Subcutaneous abdominal adipose tissue (tissue), 5 donors: ENCODE measurements at regions not wholly inside any gene's neighbourhood (a gene's known extent, or its start where the extent isn't known, plus 50 kb on each side); places are given as distances from the start of the nearest gene placed in this dataset.

Source experiments
- H3K27ac ChIP-seq: one replicate; pipeline ENCODE4 v1.7.0; 2013; ENCODE audit warnings: low read depth, mild to moderate bottlenecking, inconsistent platforms, low read length, moderate library complexity
- H3K27me3 ChIP-seq, 5 donors: one replicate each; pipeline ENCODE4 v1.7.0; 2013; ENCODE audit warnings: low read length in 5 of 5, inconsistent platforms in 1 of 5; ENCODE audit not compliant: control insufficient read depth in 5 of 5, insufficient read depth in 4 of 5
- H3K36me3 ChIP-seq, 5 donors: one replicate each; pipeline ENCODE4 v1.7.0; 2013; ENCODE audit warnings: low read length in 5 of 5; ENCODE audit not compliant: control insufficient read depth in 5 of 5, insufficient read depth in 5 of 5
- H3K4me1 ChIP-seq, 5 donors: one replicate each; pipeline ENCODE4 v1.7.0; 2013; ENCODE audit warnings: low read length in 5 of 5, mild to moderate bottlenecking in 3 of 5, moderate library complexity in 1 of 5; ENCODE audit not compliant: control insufficient read depth in 5 of 5, insufficient read depth in 5 of 5
- H3K4me3 ChIP-seq, 5 donors: one replicate each; pipeline ENCODE4 v1.7.0; 2013; ENCODE audit warnings: low read length in 5 of 5, low read depth in 1 of 5
- H3K9ac ChIP-seq, 5 donors: one replicate each; pipeline ENCODE4 v1.7.0; 2013; ENCODE audit warnings: low read length in 5 of 5, mild to moderate bottlenecking in 4 of 5, moderate library complexity in 3 of 5
- H3K9me3 ChIP-seq, 5 donors: one replicate each; pipeline ENCODE4 v1.7.0; 2013; ENCODE audit warnings: low read length in 5 of 5; ENCODE audit not compliant: control insufficient read depth in 5 of 5
- donor health status: healthy.
- donor health status: healthy.
- donor health status: healthy.
- donor health status: healthy.
- donor health status: healthy.

GRCh38 chr5:61748121-61748520 lies 416.1 kb downstream of the ZSWIM6 start:
- Histone ChIP-seq H3K9me3 (no peaks in the 10 kb centered on the region), H3K4me3 (no peak overlapping the region), H3K9ac (no peak overlapping the region), H3K36me3 (peaks cover 0 to 7% (median 0%) of the 10 kb centered on the region in 5 donors), H3K27me3 (no peaks in the 10 kb centered on the region), H3K4me1 (no peaks in the 10 kb centered on the region), H3K27ac (no peak overlapping the region)

DNA sequence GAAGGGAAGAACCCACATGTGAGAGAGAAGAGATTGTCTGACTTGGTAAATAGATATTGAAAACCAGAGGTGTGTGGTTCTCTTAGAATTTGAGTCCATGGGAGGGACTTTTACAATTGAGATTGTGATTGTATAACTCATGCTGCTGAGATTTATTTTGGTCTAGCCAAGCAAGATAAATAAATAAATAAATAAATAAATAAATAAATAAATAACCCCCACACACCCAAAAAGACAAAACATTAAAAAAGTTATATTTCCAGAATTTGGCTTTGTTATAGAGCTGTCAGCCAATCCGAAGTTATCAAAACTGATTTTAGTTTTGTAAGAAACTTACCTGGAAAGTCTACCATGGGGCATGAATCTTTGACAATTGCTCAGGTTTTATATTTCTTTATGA lies 416.6 kb downstream of the ZSWIM6 start:
- no peak overlapping the region for H3K4me3 ChIP-seq

GRCh38 chr5:61752588-61752987 lies 420.5 kb downstream of the ZSWIM6 start:
- Histone ChIP-seq H3K27ac (no peak overlapping the region), H3K4me1 (peaks cover 0 to 10% (median 0%) of the 10 kb centered on the region in 5 donors), H3K36me3 (peaks cover 0 to 7% (median 0%) of the 10 kb centered on the region in 5 donors), H3K27me3 (no peaks in the 10 kb centered on the region), H3K4me3 (no peak overlapping the region), H3K9ac (no peak overlapping the region), H3K9me3 (no peaks in the 10 kb centered on the region)

More for the DNA sequence above, 416.6 kb downstream of the ZSWIM6 start:
- peaks cover 0 to 7% (median 0%) of the 10 kb centered on the region in 5 donors for H3K36me3 ChIP-seq
- H3K9me3 ChIP-seq = no peaks in the 10 kb centered on the region
- H3K27me3 ChIP-seq = no peaks in the 10 kb centered on the region
- no peak overlapping the region for H3K27ac ChIP-seq
- H3K4me1 ChIP-seq = no peaks in the 10 kb centered on the region
- no peak overlapping the region for H3K9ac ChIP-seq

DNA sequence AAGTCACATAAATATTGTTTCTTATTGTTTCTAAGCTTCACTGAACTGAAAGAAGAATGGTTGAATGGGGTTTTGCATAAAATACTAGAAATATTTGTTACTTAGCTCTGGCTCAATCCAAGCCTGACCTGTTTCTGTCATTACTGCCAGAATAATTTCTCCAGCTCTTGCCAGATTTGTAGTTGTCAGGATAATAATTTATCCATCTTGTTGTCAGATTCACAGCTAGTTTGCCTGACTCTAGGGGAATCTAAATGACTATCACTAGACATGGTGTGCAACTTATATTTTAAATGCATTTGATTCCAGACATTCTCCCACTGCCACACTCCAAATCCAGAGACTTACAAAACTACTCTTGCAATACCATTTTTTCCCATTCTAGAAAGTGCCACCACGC lies 422.7 kb downstream of the ZSWIM6 start:
- no peak overlapping the region for H3K27ac ChIP-seq
- no peaks in the 10 kb centered on the region for H3K9me3 ChIP-seq

DNA sequence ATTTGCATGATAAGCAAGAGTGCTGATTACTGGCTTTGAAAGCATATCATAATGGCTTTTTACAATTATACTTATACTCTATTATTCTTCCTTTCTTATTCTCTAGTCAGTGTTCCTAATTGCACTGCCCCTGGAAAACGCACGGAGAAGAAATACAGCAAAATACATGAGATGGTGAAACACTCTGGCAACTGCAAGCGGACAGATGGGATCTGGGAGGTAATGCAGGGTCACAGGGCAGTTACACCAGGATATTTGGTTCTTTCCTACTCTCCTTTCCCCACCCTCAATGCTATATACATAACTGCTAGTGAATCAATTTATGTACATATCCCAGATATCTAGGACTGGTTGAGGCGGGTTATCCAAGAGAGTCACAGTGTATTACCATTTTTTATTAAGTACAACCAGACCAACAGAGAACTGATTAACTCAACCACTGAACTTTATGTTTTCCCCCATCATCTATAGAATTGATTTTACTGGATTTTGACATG lies 423.7 kb downstream of the ZSWIM6 start:
- H3K27ac ChIP-seq = no peak overlapping the region

More for the DNA sequence above, 422.7 kb downstream of the ZSWIM6 start:
- H3K4me1 ChIP-seq = peaks cover 0 to 10% (median 0%) of the 10 kb centered on the region in 5 donors
- H3K4me3 ChIP-seq = no peak overlapping the region
- H3K36me3 ChIP-seq = peaks cover 0 to 7% (median 0%) of the 10 kb centered on the region in 5 donors
- no peak overlapping the region for H3K9ac ChIP-seq
- H3K27me3 ChIP-seq = no peaks in the 10 kb centered on the region

GRCh38 chr5:61758711-61759110 lies 426.7 kb downstream of the ZSWIM6 start:
- Histone ChIP-seq H3K9ac (no peak overlapping the region), H3K36me3 (no peaks in the 10 kb centered on the region), H3K9me3 (peaks cover 0 to 7% (median 0%) of the 10 kb centered on the region in 5 donors), H3K27ac (no peak overlapping the region), H3K4me3 (no peak overlapping the region), H3K27me3 (no peaks in the 10 kb centered on the region), H3K4me1 (peaks cover 0 to 10% (median 0%) of the 10 kb centered on the region in 5 donors)

More for the DNA sequence above, 423.7 kb downstream of the ZSWIM6 start:
- Histone ChIP-seq H3K4me1 (peaks cover 0 to 10% (median 0%) of the 10 kb centered on the region in 5 donors), H3K36me3 (peaks cover 0 to 2% (median 0%) of the 10 kb centered on the region in 5 donors), H3K4me3 (no peak overlapping the region), H3K9ac (no peak overlapping the region), H3K9me3 (no peaks in the 10 kb centered on the region), H3K27me3 (no peaks in the 10 kb centered on the region)

GRCh38 chr5:61765471-61765870 lies 433.4 kb downstream of the ZSWIM6 start:
- Histone ChIP-seq H3K27me3 (no peaks in the 10 kb centered on the region), H3K4me3 (no peak overlapping the region), H3K36me3 (no peaks in the 10 kb centered on the region), H3K4me1 (no peaks in the 10 kb centered on the region), H3K9me3 (peaks cover 0 to 7% (median 0%) of the 10 kb centered on the region in 5 donors), H3K9ac (no peak overlapping the region), H3K27ac (no peak overlapping the region)

- Histone ChIP-seq H3K4me1 (no peaks in the 10 kb centered on the region), H3K9me3 (peaks cover 0 to 7% (median 0%) of the 10 kb centered on the region in 5 donors), H3K9ac (no peak overlapping the region), H3K36me3 (no peaks in the 10 kb centered on the region), H3K27me3 (no peaks in the 10 kb centered on the region), H3K4me3 (no peak overlapping the region), H3K27ac (no peak overlapping the region)
Observed at GRCh38 chr5:61766141-61766540, 434.1 kb downstream of the ZSWIM6 start.

- peaks cover 0 to 2% (median 0%) of the 10 kb centered on the region in 5 donors for H3K9me3 ChIP-seq
- no peak overlapping the region for H3K9ac ChIP-seq
- H3K27me3 ChIP-seq = no peaks in the 10 kb centered on the region
- no peak overlapping the region for H3K4me3 ChIP-seq
- no peak overlapping the region for H3K27ac ChIP-seq
- H3K4me1 ChIP-seq = no peaks in the 10 kb centered on the region
- no peaks in the 10 kb centered on the region for H3K36me3 ChIP-seq
Observed at GRCh38 chr5:61767231-61768080, 435.4 kb downstream of the ZSWIM6 start.

DNA sequence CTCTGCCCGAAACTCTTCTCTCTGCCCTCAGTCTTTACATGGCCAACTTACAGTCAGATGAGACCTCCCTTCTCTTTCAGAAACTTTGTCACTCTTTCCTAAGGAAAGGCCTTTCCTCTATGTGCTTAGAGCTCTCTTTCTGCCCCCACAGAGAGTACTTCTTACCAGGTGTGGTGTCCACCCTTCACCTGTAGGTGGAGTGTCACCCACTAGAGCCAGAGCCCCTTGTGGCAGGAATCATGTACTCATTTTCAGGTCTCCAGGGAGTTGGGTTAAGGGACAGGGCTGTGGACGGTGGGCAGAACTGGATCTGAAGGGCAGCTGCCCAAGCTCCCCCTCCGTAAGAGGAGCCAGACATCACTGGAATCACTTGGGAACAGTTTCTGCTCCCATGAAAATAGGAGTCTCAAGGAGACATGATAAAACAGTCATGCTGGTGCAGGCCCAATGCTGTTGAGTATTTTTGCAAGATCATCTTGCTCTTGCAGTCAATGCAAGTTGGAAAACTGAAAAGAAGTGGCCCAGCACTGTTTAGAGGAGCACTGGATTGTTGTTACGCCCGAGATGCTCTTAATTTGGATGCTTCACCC lies 436.7 kb downstream of the ZSWIM6 start:
- H3K27me3 ChIP-seq = no peaks in the 10 kb centered on the region

More for the DNA sequence above, 436.7 kb downstream of the ZSWIM6 start:
- peaks cover 0 to 2% (median 0%) of the 10 kb centered on the region in 5 donors for H3K9me3 ChIP-seq
- H3K36me3 ChIP-seq = no peaks in the 10 kb centered on the region
- H3K4me1 ChIP-seq = no peaks in the 10 kb centered on the region
- no peak overlapping the region for H3K27ac ChIP-seq
- no peak overlapping the region for H3K4me3 ChIP-seq
- H3K9ac ChIP-seq = no peak overlapping the region
